WTC11 (cell line): ENCODE measurements at regions not wholly inside any gene's neighbourhood (a gene's known extent, or its start where the extent isn't known, plus 50 kb on each side); places are given as distances from the start of the nearest gene placed in this dataset.

Experiments
- ATAC-seq: fragments of 200-7000 bp; cut with Tn5 transposase; 2 replicates; pipeline ENCODE4 v1.10.0; 2021; ENCODE audit warnings: mild to moderate bottlenecking, moderate library complexity
- CTCF ChIA-PET: fragments of 300-600 bp; sonication (Branson Sonifier 250); formaldehyde crosslinking; loops from one replicate; lab custom pipeline; 2021; ENCODE audit warnings: antibody characterized with exemption; lab: Charles Lee
- POLR2A ChIA-PET: fragments of 350-600 bp; sonication (Branson Sonifier 250); formaldehyde crosslinking; loops from one replicate; lab custom pipeline; 2021; ENCODE audit warnings: antibody characterized with exemption; lab: Charles Lee
- DNase-seq: peaks from one replicate; pipeline ENCODE4 v3.0.0; 2021; ENCODE audit warnings: low spot score
- H3K27ac Mint-ChIP-seq: 2 replicates; pipeline ENCODE4 v1.8.0; 2021; ENCODE audit warnings: mixed read lengths
- H3K27me3 Mint-ChIP-seq: 2 replicates; pipeline ENCODE4 v1.8.0; 2021; ENCODE audit warnings: low read depth, mild to moderate bottlenecking, moderate library complexity, mixed read lengths
- H3K36me3 Mint-ChIP-seq: 2 replicates; pipeline ENCODE4 v1.8.0; 2021; ENCODE audit warnings: mixed read lengths
- H3K4me1 Mint-ChIP-seq: 2 replicates; pipeline ENCODE4 v1.8.0; 2022; ENCODE audit warnings: mixed read lengths
- H3K4me3 Mint-ChIP-seq: 2 replicates; pipeline ENCODE4 v1.8.0; 2021; ENCODE audit warnings: mild to moderate bottlenecking, moderate library complexity, mixed read lengths
- H3K9me3 Mint-ChIP-seq: 2 replicates; pipeline ENCODE4 v1.8.0; 2021; ENCODE audit warnings: mixed read lengths
- ATF2 ChIP-seq: sonication (generic); formaldehyde crosslinking; IDR thresholded peaks from 2 replicates; pipeline ENCODE4 v1.8.1; 2022; ENCODE audit warnings: low read depth, missing genetic modification reagents, borderline replicate concordance
- CDX4 ChIP-seq: fragments of 250-450 bp; sonication (Bioruptor Pico); IDR thresholded peaks from 2 replicates; pipeline ENCODE4 v1.9.0; 2021; ENCODE audit warnings: moderate library complexity, mild to moderate bottlenecking, inconsistent platforms, borderline replicate concordance
- ELF4 ChIP-seq: sonication (generic); formaldehyde crosslinking; IDR thresholded peaks from 2 replicates; pipeline ENCODE4 v1.8.1; 2022; ENCODE audit warnings: low read depth, mild to moderate bottlenecking, moderate library complexity, missing genetic modification reagents
- EMX1 ChIP-seq: fragments of 250-450 bp; sonication (Bioruptor Pico); IDR thresholded peaks from 2 replicates; pipeline ENCODE4 v1.8.0; 2021; ENCODE audit warnings: mild to moderate bottlenecking
- ESRRA ChIP-seq: sonication (generic); formaldehyde crosslinking; IDR thresholded peaks from 2 replicates; pipeline ENCODE4 v1.8.1; 2022; ENCODE audit warnings: mild to moderate bottlenecking, missing genetic modification reagents, borderline replicate concordance
- ETV6 ChIP-seq: sonication (generic); formaldehyde crosslinking; IDR thresholded peaks from 2 replicates; pipeline ENCODE4 v1.8.1; 2022; ENCODE audit warnings: mild to moderate bottlenecking, missing genetic modification reagents
- FOXJ3 ChIP-seq: sonication (generic); formaldehyde crosslinking; IDR thresholded peaks from 2 replicates; pipeline ENCODE4 v1.9.0; 2021; ENCODE audit warnings: missing genetic modification reagents, mild to moderate bottlenecking, borderline replicate concordance
- GRHL2 ChIP-seq: fragments of 250-450 bp; sonication (Bioruptor Pico); IDR thresholded peaks from 2 replicates; pipeline ENCODE4 v1.8.0; 2022; ENCODE audit warnings: mild to moderate bottlenecking, moderate library complexity; ENCODE audit not compliant: insufficient replicate concordance, severe bottlenecking
- MAX ChIP-seq: sonication (generic); formaldehyde crosslinking; IDR thresholded peaks from 2 replicates; pipeline ENCODE4 v1.8.0; 2022; ENCODE audit warnings: mild to moderate bottlenecking, missing genetic modification reagents
- MXD4 ChIP-seq: fragments of 250-450 bp; sonication (Bioruptor Pico); IDR thresholded peaks from 2 replicates; pipeline ENCODE4 v1.8.0; 2021; ENCODE audit warnings: mild to moderate bottlenecking, moderate library complexity, borderline replicate concordance
- NFE2L1 ChIP-seq: sonication (generic); formaldehyde crosslinking; IDR thresholded peaks from 2 replicates; pipeline ENCODE4 v1.8.1; 2023; ENCODE audit warnings: missing genetic modification reagents
- NR3C1 ChIP-seq: sonication (generic); formaldehyde crosslinking; conservative IDR thresholded peaks from 2 replicates; pipeline ENCODE4 v1.8.1; 2023; ENCODE audit warnings: low read depth, mild to moderate bottlenecking, missing genetic modification reagents
- PREB ChIP-seq: sonication (generic); formaldehyde crosslinking; IDR thresholded peaks from 2 replicates; pipeline ENCODE4 v1.8.1; 2022; ENCODE audit warnings: mild to moderate bottlenecking, missing genetic modification reagents, moderate library complexity, borderline replicate concordance
- TCF7 ChIP-seq: sonication (generic); formaldehyde crosslinking; IDR thresholded peaks from 2 replicates; pipeline ENCODE4 v1.8.0; 2022; ENCODE audit warnings: mild to moderate bottlenecking, low read depth, missing genetic modification reagents, moderate library complexity
- TEAD1 ChIP-seq: sonication (generic); formaldehyde crosslinking; IDR thresholded peaks from 2 replicates; pipeline ENCODE4 v1.8.0; 2022; ENCODE audit warnings: mild to moderate bottlenecking, missing genetic modification reagents
- TP53 ChIP-seq: sonication (generic); formaldehyde crosslinking; IDR thresholded peaks from 2 replicates; pipeline ENCODE4 v1.8.1; 2023; ENCODE audit warnings: mild to moderate bottlenecking, missing genetic modification reagents
- USF2 ChIP-seq: sonication (generic); formaldehyde crosslinking; IDR thresholded peaks from 2 replicates; pipeline ENCODE4 v1.8.1; 2023; ENCODE audit warnings: mild to moderate bottlenecking, missing genetic modification reagents, moderate library complexity
- ZBTB43 ChIP-seq: sonication (generic); formaldehyde crosslinking; IDR thresholded peaks from 2 replicates; pipeline ENCODE4 v1.8.1; 2023; ENCODE audit warnings: mild to moderate bottlenecking, missing genetic modification reagents
- ZNF121 ChIP-seq: sonication (generic); formaldehyde crosslinking; IDR thresholded peaks from 2 replicates; pipeline ENCODE4 v1.8.0; 2023; ENCODE audit warnings: missing genetic modification reagents
- ZNF219 ChIP-seq: sonication (generic); formaldehyde crosslinking; IDR thresholded peaks from 2 replicates; pipeline ENCODE4 v1.8.0; 2023; ENCODE audit warnings: missing genetic modification reagents, mild to moderate bottlenecking, borderline replicate concordance
- ZNF317 ChIP-seq: sonication (generic); formaldehyde crosslinking; IDR thresholded peaks from 2 replicates; pipeline ENCODE4 v1.8.1; 2023; ENCODE audit warnings: low read depth, mild to moderate bottlenecking, moderate library complexity, missing genetic modification reagents, borderline replicate concordance
- ZNF396 ChIP-seq: fragments of 250-450 bp; sonication (Bioruptor Pico); IDR thresholded peaks from 2 replicates; pipeline ENCODE4 v1.8.0; 2021; ENCODE audit warnings: mild to moderate bottlenecking, moderate library complexity, borderline replicate concordance
- ZSCAN18 ChIP-seq: fragments of 250-450 bp; sonication (Bioruptor Pico); IDR thresholded peaks from 2 replicates; pipeline ENCODE4 v2.1.2; 2022; ENCODE audit warnings: mild to moderate bottlenecking, moderate library complexity

GRCh38 chr5:105475401-105475800, 1912.8 kb upstream of the NUDT12 start (continued):
- no peak for TF ChIP-seq ELF4 (CRISPR knock-in tag)

GRCh38 chr5:105462377-105462776, 1899.8 kb upstream of the NUDT12 start:
- ATAC-seq (no peak), DNase-seq (no peak)
- H3K4me3 Mint-ChIP-seq = no peak overlapping the region
- H3K9me3 Mint-ChIP-seq = peaks cover 37% of the 10 kb centered on the region
- ChIA-PET CTCF (no interaction called here), POLR2A (no interaction called here)
- H3K27me3 Mint-ChIP-seq = peaks cover 4% of the 10 kb centered on the region
- TF ChIP-seq ZNF121 (no peak), NFE2L1 (CRISPR knock-in tag) (no peak), ZNF396 (CRISPR knock-in tag) (no peak), TEAD1 (CRISPR knock-in tag) (no peak), MAX (no peak), ATF2 (CRISPR knock-in tag) (no peak), MXD4 (no peak), ELF4 (CRISPR knock-in tag) (no peak), CDX4 (no peak), ZNF219 (no peak), TP53 (CRISPR knock-in tag) (no peak), USF2 (CRISPR knock-in tag) (no peak), ZNF317 (CRISPR knock-in tag) (no peak), PREB (CRISPR knock-in tag) (no peak), ZBTB43 (CRISPR knock-in tag) (no peak), EMX1 (CRISPR knock-in tag) (no peak)
- H3K4me1 Mint-ChIP-seq = no peaks in the 10 kb centered on the region
- H3K36me3 Mint-ChIP-seq = peaks cover 35% of the 10 kb centered on the region
- no peak overlapping the region for H3K27ac Mint-ChIP-seq

- H3K27ac Mint-ChIP-seq = no peak overlapping the region
- peaks cover 37% of the 10 kb centered on the region for H3K9me3 Mint-ChIP-seq
- H3K27me3 Mint-ChIP-seq = peaks cover 4% of the 10 kb centered on the region
- no peaks in the 10 kb centered on the region for H3K4me1 Mint-ChIP-seq
- ATAC-seq = no peak
- CTCF ChIA-PET = no interaction called here
- peaks cover 35% of the 10 kb centered on the region for H3K36me3 Mint-ChIP-seq
- no peak for DNase-seq
- no peak overlapping the region for H3K4me3 Mint-ChIP-seq
- POLR2A ChIA-PET = no interaction called here
- TF ChIP-seq ESRRA (CRISPR knock-in tag) = no peak
- TF ChIP-seq ETV6 (CRISPR knock-in tag) = no peak
- no peak for TF ChIP-seq GRHL2 (CRISPR knock-in tag)
- no peak for TF ChIP-seq ZNF396 (CRISPR knock-in tag)
- no peak for TF ChIP-seq TCF7 (CRISPR knock-in tag)
- TF ChIP-seq ZSCAN18 (CRISPR knock-in tag) = no peak
- no peak for TF ChIP-seq ATF2 (CRISPR knock-in tag)
- TF ChIP-seq NR3C1 (CRISPR knock-in tag) = no peak
- TF ChIP-seq TP53 (CRISPR knock-in tag) = no peak
- no peak for TF ChIP-seq FOXJ3
- no peak for TF ChIP-seq ZBTB43 (CRISPR knock-in tag)
Observed at GRCh38 chr5:105460721-105461120, 1898.1 kb upstream of the NUDT12 start.
